Stomach (tissue), 8 donors: ENCODE measurements at regions not wholly inside any gene's neighbourhood (a gene's known extent, or its start where the extent isn't known, plus 50 kb on each side); places are given as distances from the start of the nearest gene placed in this dataset.

ENCODE experiments used
- DNase-seq, 2 donors: peaks; one replicate each; pipeline versions ENCODE4 v3.0.0 to v3.0.0-alpha.2; 2013 to 2019
- H3K27ac ChIP-seq, 5 donors: fragments of 200-600 bp in 4 of 5; sonication (generic) in 4 of 5; one replicate each; pipeline ENCODE4 v1.5.1; 2013 to 2019; ENCODE audit warnings: mild to moderate bottlenecking in 1 of 5, moderate library complexity in 1 of 5
- H3K27me3 ChIP-seq, 3 donors: fragments of 200-600 bp; sonication (generic); one replicate each; pipeline ENCODE4 v1.5.1; 2017 to 2019; ENCODE audit warnings: mixed run types in 1 of 3
- H3K36me3 ChIP-seq, 4 donors: fragments of 200-600 bp; sonication (generic); 1 replicate in 3 of 4; 2 replicates in 1 of 4; pipeline ENCODE4 v1.5.1; 2016 to 2019
- H3K4me1 ChIP-seq, 4 donors: fragments of 200-600 bp; sonication (generic); one replicate each; pipeline ENCODE4 v1.5.1; 2016 to 2019
- H3K4me3 ChIP-seq, 4 donors: fragments of 200-600 bp; sonication (generic) in 3 of 4; one replicate each; pipeline ENCODE4 v1.5.1; 2016 to 2019; ENCODE audit warnings: mild to moderate bottlenecking in 1 of 4
- H3K9me3 ChIP-seq, 4 donors: fragments of 200-600 bp; sonication (generic); one replicate each; pipeline ENCODE4 v1.5.1; 2016 to 2019
- EP300 ChIP-seq: sonication (generic); formaldehyde crosslinking; IDR thresholded peaks from one replicate; pipeline ENCODE4 v1.6.1; 2017; ENCODE audit warnings: antibody characterized with exemption
- POLR2A ChIP-seq, 4 donors: fragments of 450-650 bp; IDR thresholded peaks; one replicate each; pipeline ENCODE4 v1.6.1; 2016; ENCODE audit warnings: antibody characterized with exemption in 4 of 4, control low read depth in 2 of 4, mild to moderate bottlenecking in 1 of 4, moderate library complexity in 1 of 4
- POLR2AphosphoS5 ChIP-seq, 3 donors: sonication (generic); formaldehyde crosslinking; IDR thresholded peaks; one replicate each; pipeline ENCODE4 v1.6.1; 2016; ENCODE audit warnings: antibody characterized with exemption in 3 of 3
- WGBS, 5 donors: extraction: QIAGEN DNeasy Blood & Tissue Kit in 3 of 5; methylation state at CpG; one replicate each; pipeline versions ENCODE4 v1.1.5 to v1.1.7; 2013 to 2018; 5-methylcytosine and 5-hydroxymethylcytosine counted together
- intact Hi-C: fragments of 100-400 bp; cut with DNase I; formaldehyde crosslinking; loops from one replicate; pipeline ENCODE4 v1.15.1; 2023; ENCODE audit warnings: low total_unique reads
- TF ChIP-seq, protein P1 (sequence below), 7 experiments: fragments of 450-650 bp in 4 of 7; fragments of 200-600 bp in 3 of 7; sonication (generic) in 3 of 7; IDR thresholded peaks; one replicate each; pipeline ENCODE4 v1.5.1; 2016 to 2019; ENCODE audit warnings: antibody characterized with exemption in 7 of 7, control low read depth in 2 of 7, mild to moderate bottlenecking in 1 of 7
- donor health status: healthy with polysubstance abuse.
- donor health status: Bipolar disorder and iron deficiency.
- donor health status: healthy.

DNA sequence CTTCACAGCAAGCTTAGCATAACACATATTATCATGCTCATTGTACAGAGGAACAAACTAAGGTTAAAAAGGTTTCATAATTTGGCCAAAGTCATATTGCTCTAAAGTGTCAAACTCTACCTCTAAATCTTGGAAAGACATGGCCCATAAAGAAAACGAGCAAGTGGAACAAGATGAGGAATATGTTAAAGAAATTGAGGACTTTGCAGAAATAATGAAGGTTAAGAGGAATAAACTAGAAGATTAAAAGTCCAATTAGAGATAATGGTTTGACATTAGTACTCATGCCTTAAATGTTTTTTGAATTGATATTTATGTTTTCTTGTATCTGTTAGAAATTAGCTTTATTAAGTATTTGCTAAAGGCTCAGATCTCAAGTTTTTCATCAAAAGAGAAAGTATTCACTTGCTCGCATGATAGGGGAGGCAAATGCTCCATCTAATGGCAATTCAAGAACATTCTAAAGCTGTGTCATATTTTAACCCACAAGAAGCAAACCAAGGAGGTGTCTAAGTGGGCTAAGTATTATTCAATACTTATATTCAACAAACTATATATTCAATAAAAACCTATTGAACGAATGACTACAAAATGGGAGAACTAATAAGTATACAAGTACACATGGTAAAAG, 192.9 kb upstream of the SPTLC3 start:
- Histone ChIP-seq H3K27me3 (no peaks in the 10 kb centered on the region), H3K9me3 (peaks cover 0 to 3% (median 0%) of the 10 kb centered on the region in 4 donors), H3K36me3 (no peaks in the 10 kb centered on the region), H3K4me1 (peaks cover 0 to 5% (median 0%) of the 10 kb centered on the region in 4 donors), H3K27ac (no peak overlapping the region), H3K4me3 (no peak overlapping the region)
- DNase-seq, result no peak
- intact Hi-C loops, result no loop called here
- 60 to 73% (median 70%) methylated on average over 3 of the region's 3 CpGs for WGBS, 5 donors
- TF ChIP-seq POLR2AphosphoS5 (IDR thresholded peaks at IDR 0.05) (no peak), POLR2A (IDR thresholded peaks at IDR 0.05) (no peak), EP300 (no peak)
- TF ChIP-seq, protein P1, sequence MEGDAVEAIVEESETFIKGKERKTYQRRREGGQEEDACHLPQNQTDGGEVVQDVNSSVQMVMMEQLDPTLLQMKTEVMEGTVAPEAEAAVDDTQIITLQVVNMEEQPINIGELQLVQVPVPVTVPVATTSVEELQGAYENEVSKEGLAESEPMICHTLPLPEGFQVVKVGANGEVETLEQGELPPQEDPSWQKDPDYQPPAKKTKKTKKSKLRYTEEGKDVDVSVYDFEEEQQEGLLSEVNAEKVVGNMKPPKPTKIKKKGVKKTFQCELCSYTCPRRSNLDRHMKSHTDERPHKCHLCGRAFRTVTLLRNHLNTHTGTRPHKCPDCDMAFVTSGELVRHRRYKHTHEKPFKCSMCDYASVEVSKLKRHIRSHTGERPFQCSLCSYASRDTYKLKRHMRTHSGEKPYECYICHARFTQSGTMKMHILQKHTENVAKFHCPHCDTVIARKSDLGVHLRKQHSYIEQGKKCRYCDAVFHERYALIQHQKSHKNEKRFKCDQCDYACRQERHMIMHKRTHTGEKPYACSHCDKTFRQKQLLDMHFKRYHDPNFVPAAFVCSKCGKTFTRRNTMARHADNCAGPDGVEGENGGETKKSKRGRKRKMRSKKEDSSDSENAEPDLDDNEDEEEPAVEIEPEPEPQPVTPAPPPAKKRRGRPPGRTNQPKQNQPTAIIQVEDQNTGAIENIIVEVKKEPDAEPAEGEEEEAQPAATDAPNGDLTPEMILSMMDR (IDR thresholded peaks at IDR 0.05), result no peak

DNA sequence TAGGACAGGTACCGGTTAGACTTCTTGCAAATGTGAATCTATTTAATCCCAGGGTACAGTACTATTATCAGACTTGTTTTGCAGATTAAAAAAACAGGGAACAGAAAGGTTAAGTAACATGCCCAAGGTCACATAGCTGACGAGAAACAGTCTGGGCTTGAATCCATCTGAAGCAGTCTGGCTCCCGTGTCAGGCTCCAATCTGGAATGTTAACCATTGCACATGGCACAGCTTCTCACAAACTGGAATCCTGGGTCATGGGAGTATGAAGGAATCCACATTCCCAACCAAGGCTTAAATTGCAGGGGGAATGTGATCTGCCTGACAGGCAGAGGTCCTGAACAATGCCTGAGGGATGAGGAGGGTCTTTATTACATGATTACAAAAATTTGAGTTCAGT, 187.5 kb upstream of the SPTLC3 start:
- no peak overlapping the region for H3K4me3 ChIP-seq
- 29 to 62% (median 57%) methylated on average over 3 of the region's 3 CpGs for WGBS, 5 donors
- DNase-seq, result no peak

GRCh38 chr20:12823734-12824133, 185.0 kb upstream of the SPTLC3 start:
- Histone ChIP-seq H3K4me1 (peaks cover 0 to 35% (median 4%) of the 10 kb centered on the region in 4 donors), H3K27me3 (no peaks in the 10 kb centered on the region), H3K36me3 (no peaks in the 10 kb centered on the region), H3K4me3 (no peak overlapping the region), H3K27ac (no peak overlapping the region), H3K9me3 (no peaks in the 10 kb centered on the region)
- DNase-seq, result no peak
- WGBS, 5 donors, result 64 to 78% (median 78%) methylated on average over 3 of the region's 3 CpGs
- TF ChIP-seq POLR2AphosphoS5 (IDR thresholded peaks at IDR 0.05) (no peak), EP300 (no peak), POLR2A (IDR thresholded peaks at IDR 0.05) (no peak)
- TF ChIP-seq, protein P1 (IDR thresholded peaks at IDR 0.05), result no peak
- intact Hi-C loops, result no loop called here

More for the DNA sequence above, 187.5 kb upstream of the SPTLC3 start:
- no peak overlapping the region for H3K27ac ChIP-seq
- intact Hi-C loops, result no loop called here
- no peak for TF ChIP-seq POLR2AphosphoS5 (IDR thresholded peaks at IDR 0.05)
- no peak for TF ChIP-seq EP300
- TF ChIP-seq, protein P1 (IDR thresholded peaks at IDR 0.05), result no peak
- TF ChIP-seq POLR2A (IDR thresholded peaks at IDR 0.05), result no peak
- H3K36me3 ChIP-seq, result no peaks in the 10 kb centered on the region
- no peaks in the 10 kb centered on the region for H3K27me3 ChIP-seq
- no peaks in the 10 kb centered on the region for H3K9me3 ChIP-seq
- peaks cover 0 to 35% (median 4%) of the 10 kb centered on the region in 4 donors for H3K4me1 ChIP-seq

DNA sequence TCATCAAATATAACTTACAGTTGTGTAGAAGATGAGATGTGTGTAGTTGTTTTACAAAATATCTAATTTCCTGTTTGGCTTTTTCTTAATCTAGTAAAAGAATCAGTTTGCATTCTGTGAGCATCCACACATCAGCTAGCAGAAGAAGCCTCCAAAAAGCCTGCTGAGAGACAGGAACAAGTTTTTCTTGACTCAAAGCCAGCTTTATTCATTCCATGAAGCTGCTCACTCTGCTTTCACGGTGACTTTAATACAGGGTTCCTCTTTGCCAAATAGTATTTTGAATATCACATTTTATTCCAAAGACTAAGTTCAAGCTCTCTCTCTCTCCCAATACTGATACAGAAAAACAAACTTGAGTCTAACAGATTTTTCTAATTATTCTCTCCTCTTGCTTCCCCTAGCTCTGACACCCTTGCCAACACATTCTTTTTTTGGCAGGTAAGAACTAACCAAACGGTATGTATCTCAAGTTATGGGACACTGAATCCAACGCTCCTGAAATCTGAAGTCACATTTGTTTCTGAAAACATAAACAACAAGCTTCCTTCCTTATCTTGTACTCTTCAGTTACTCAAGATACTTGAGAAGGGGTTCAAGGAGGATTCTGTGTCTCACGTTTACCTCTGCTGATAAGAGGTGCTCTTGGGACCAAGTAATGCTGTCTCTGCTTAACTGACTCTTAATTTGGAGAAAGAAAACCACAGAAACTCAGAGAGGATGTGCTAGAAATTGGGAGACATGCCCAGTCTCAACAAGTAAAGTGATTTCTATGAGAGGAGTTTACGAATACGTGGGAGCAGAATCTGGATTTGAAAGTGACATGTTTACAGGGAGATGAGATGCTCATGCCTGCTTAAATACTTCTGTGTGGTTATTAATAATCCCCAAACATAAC, 184.2 kb upstream of the SPTLC3 start:
- TF ChIP-seq, protein P1 (IDR thresholded peaks at IDR 0.05), result no peak
- TF ChIP-seq POLR2AphosphoS5 (IDR thresholded peaks at IDR 0.05) (no peak), EP300 (no peak), POLR2A (IDR thresholded peaks at IDR 0.05) (no peak)
- 34 to 44% (median 38%) methylated on average over 6 of the region's 6 CpGs for WGBS, 5 donors
- peak overlapping the region in 1 of 5 donors; percentile 14 for H3K27ac ChIP-seq

More for the DNA sequence above, 184.2 kb upstream of the SPTLC3 start:
- Histone ChIP-seq H3K9me3 (no peaks in the 10 kb centered on the region), H3K27me3 (no peaks in the 10 kb centered on the region), H3K4me3 (no peak overlapping the region), H3K36me3 (no peaks in the 10 kb centered on the region), H3K4me1 (peaks cover 0 to 35% (median 4%) of the 10 kb centered on the region in 4 donors)
- intact Hi-C loops, result no loop called here
- peak in 1 of 2 donors; percentile 53 for DNase-seq
